Activated naive CD4-positive, alpha-beta T cell treated with anti-CD3 and anti-CD28 coated beads, Interleukin-2, amount 10 ng/mL, durations not matched to agents 7 days and 5 days (primary cell): ENCODE measurements at regions not wholly inside any gene's neighbourhood (a gene's known extent, or its start where the extent isn't known, plus 50 kb on each side); places are given as distances from the start of the nearest gene placed in this dataset.
"Not testable (repeated sequence)": the region's sequence is repeated elsewhere in the genome, so short reads cannot be mapped to it uniquely, and the experiment has no call there.

Experiments used
- CTCF ChIA-PET: fragments of 350-600 bp; sonication (Branson Sonifier 250); formaldehyde crosslinking; loops from one replicate; lab custom pipeline; 2021; ENCODE audit warnings: antibody characterized with exemption; lab: Charles Lee
- DNase-seq: peaks from one replicate; pipeline ENCODE4 v3.0.0-alpha.2; 2020
- H3K27ac Mint-ChIP-seq: one replicate; pipeline ENCODE4 v1.8.0; 2021; ENCODE audit warnings: mild to moderate bottlenecking, moderate library complexity, mixed read lengths
- H3K27me3 Mint-ChIP-seq: one replicate; pipeline ENCODE4 v1.8.0; 2021; ENCODE audit warnings: mild to moderate bottlenecking, mixed read lengths
- H3K36me3 Mint-ChIP-seq: one replicate; pipeline ENCODE4 v1.8.0; 2021; ENCODE audit warnings: mixed read lengths
- H3K4me1 Mint-ChIP-seq: one replicate; pipeline ENCODE4 v1.8.0; 2021; ENCODE audit warnings: mixed read lengths
- H3K4me3 Mint-ChIP-seq: one replicate; pipeline ENCODE4 v1.8.0; 2021; ENCODE audit warnings: mild to moderate bottlenecking, moderate library complexity, mixed read lengths
- H3K9me3 Mint-ChIP-seq: one replicate; pipeline ENCODE4 v1.8.0; 2021; ENCODE audit warnings: mixed read lengths

GRCh38 chr21:27953340-27954045 is 986.6 kb upstream of the ADAMTS5 start:
- no peak for DNase-seq
- Mint-ChIP-seq H3K27ac (no peak overlapping the region), H3K9me3 (peaks cover 2% of the 10 kb centered on the region), H3K36me3 (no peaks in the 10 kb centered on the region), H3K4me3 (no peak overlapping the region), H3K4me1 (no peaks in the 10 kb centered on the region), H3K27me3 (no peaks in the 10 kb centered on the region)
- CTCF ChIA-PET, result interaction anchor here (0.7 kb wide), 1 partner anchor 854 kb away, joined by 3 read pairs; no protein-coding TSS in a partner anchor

- H3K9me3 Mint-ChIP-seq, H3K4me1 Mint-ChIP-seq, H3K4me3 Mint-ChIP-seq, H3K36me3 Mint-ChIP-seq, H3K27ac Mint-ChIP-seq, H3K27me3 Mint-ChIP-seq, CTCF ChIA-PET, DNase-seq: not testable (repeated sequence)
Observed at GRCh38 chr21:27949093-27949492, 982.2 kb upstream of the ADAMTS5 start.

GRCh38 chr21:27930108-27930767 is 963.4 kb upstream of the ADAMTS5 start:
- H3K27me3 Mint-ChIP-seq, DNase-seq, H3K4me1 Mint-ChIP-seq: not testable (repeated sequence)

GRCh38 chr21:27929179-27929578 is 962.3 kb upstream of the ADAMTS5 start:
- H3K36me3 Mint-ChIP-seq, CTCF ChIA-PET, H3K9me3 Mint-ChIP-seq, H3K4me1 Mint-ChIP-seq, H3K27ac Mint-ChIP-seq, DNase-seq, H3K4me3 Mint-ChIP-seq, H3K27me3 Mint-ChIP-seq: not testable (repeated sequence)

More at GRCh38 chr21:27930108-27930767, 963.4 kb upstream of the ADAMTS5 start:
- H3K9me3 Mint-ChIP-seq, H3K4me3 Mint-ChIP-seq, H3K36me3 Mint-ChIP-seq, CTCF ChIA-PET, H3K27ac Mint-ChIP-seq: not testable (repeated sequence)

- H3K36me3 Mint-ChIP-seq, H3K4me3 Mint-ChIP-seq, H3K27me3 Mint-ChIP-seq, DNase-seq, H3K9me3 Mint-ChIP-seq, H3K4me1 Mint-ChIP-seq, CTCF ChIA-PET, H3K27ac Mint-ChIP-seq: not testable (repeated sequence)
Observed at GRCh38 chr21:27928534-27929115, 961.7 kb upstream of the ADAMTS5 start.

GRCh38 chr21:27921421-27921820 is 954.5 kb upstream of the ADAMTS5 start:
- H3K27me3 Mint-ChIP-seq, H3K4me1 Mint-ChIP-seq, H3K27ac Mint-ChIP-seq, DNase-seq, H3K36me3 Mint-ChIP-seq, H3K9me3 Mint-ChIP-seq, H3K4me3 Mint-ChIP-seq, CTCF ChIA-PET: not testable (repeated sequence)

- H3K27ac Mint-ChIP-seq, H3K9me3 Mint-ChIP-seq, H3K36me3 Mint-ChIP-seq, H3K27me3 Mint-ChIP-seq, H3K4me1 Mint-ChIP-seq, CTCF ChIA-PET, DNase-seq, H3K4me3 Mint-ChIP-seq: not testable (repeated sequence)
Observed at GRCh38 chr21:27917966-27918365, 951.1 kb upstream of the ADAMTS5 start.

- CTCF ChIA-PET, H3K36me3 Mint-ChIP-seq, DNase-seq, H3K27me3 Mint-ChIP-seq, H3K9me3 Mint-ChIP-seq, H3K4me3 Mint-ChIP-seq, H3K27ac Mint-ChIP-seq, H3K4me1 Mint-ChIP-seq: not testable (repeated sequence)
Observed at GRCh38 chr21:27916326-27916725, 949.4 kb upstream of the ADAMTS5 start.

GRCh38 chr21:27912133-27912532 is 945.2 kb upstream of the ADAMTS5 start:
- H3K4me1 Mint-ChIP-seq, H3K27ac Mint-ChIP-seq, H3K4me3 Mint-ChIP-seq, CTCF ChIA-PET, DNase-seq, H3K27me3 Mint-ChIP-seq, H3K36me3 Mint-ChIP-seq: not testable (repeated sequence)
- H3K9me3 Mint-ChIP-seq, result peaks cover 13% of the 10 kb centered on the region

- H3K36me3 Mint-ChIP-seq, CTCF ChIA-PET, H3K9me3 Mint-ChIP-seq, H3K27ac Mint-ChIP-seq, H3K27me3 Mint-ChIP-seq, DNase-seq, H3K4me3 Mint-ChIP-seq, H3K4me1 Mint-ChIP-seq: not testable (repeated sequence)
Observed at GRCh38 chr21:27909487-27909886, 942.6 kb upstream of the ADAMTS5 start.

- H3K4me3 Mint-ChIP-seq, H3K27me3 Mint-ChIP-seq, H3K4me1 Mint-ChIP-seq, DNase-seq, H3K27ac Mint-ChIP-seq, H3K36me3 Mint-ChIP-seq, CTCF ChIA-PET, H3K9me3 Mint-ChIP-seq: not testable (repeated sequence)
Observed at GRCh38 chr21:27908816-27909215, 941.9 kb upstream of the ADAMTS5 start.

- H3K27me3 Mint-ChIP-seq, H3K9me3 Mint-ChIP-seq, H3K4me1 Mint-ChIP-seq, H3K27ac Mint-ChIP-seq, H3K4me3 Mint-ChIP-seq, DNase-seq, H3K36me3 Mint-ChIP-seq, CTCF ChIA-PET: not testable (repeated sequence)
Observed at GRCh38 chr21:27902904-27903303, 936.0 kb upstream of the ADAMTS5 start.

- H3K27me3 Mint-ChIP-seq, DNase-seq, H3K4me1 Mint-ChIP-seq, H3K9me3 Mint-ChIP-seq, H3K36me3 Mint-ChIP-seq, H3K4me3 Mint-ChIP-seq, H3K27ac Mint-ChIP-seq, CTCF ChIA-PET: not testable (repeated sequence)
Observed at GRCh38 chr21:27893619-27894018, 926.7 kb upstream of the ADAMTS5 start.

GRCh38 chr21:27891495-27891894 is 924.6 kb upstream of the ADAMTS5 start:
- CTCF ChIA-PET, H3K4me1 Mint-ChIP-seq, H3K9me3 Mint-ChIP-seq, H3K27ac Mint-ChIP-seq, DNase-seq, H3K36me3 Mint-ChIP-seq, H3K27me3 Mint-ChIP-seq, H3K4me3 Mint-ChIP-seq: not testable (repeated sequence)

- H3K9me3 Mint-ChIP-seq, result peaks cover 11% of the 10 kb centered on the region
- H3K36me3 Mint-ChIP-seq, H3K27ac Mint-ChIP-seq, CTCF ChIA-PET, H3K4me1 Mint-ChIP-seq, H3K27me3 Mint-ChIP-seq, DNase-seq, H3K4me3 Mint-ChIP-seq: not testable (repeated sequence)
Observed at GRCh38 chr21:27887808-27888455, 921.0 kb upstream of the ADAMTS5 start.
